ENCODE measurements at regions not wholly inside any gene's neighbourhood (a gene's known extent, or its start where the extent isn't known, plus 50 kb on each side); places are given as distances from the start of the nearest gene placed in this dataset.
A peak's percentile ranks its signal among the peaks of the same experiment; 100 is the strongest.

DNA sequence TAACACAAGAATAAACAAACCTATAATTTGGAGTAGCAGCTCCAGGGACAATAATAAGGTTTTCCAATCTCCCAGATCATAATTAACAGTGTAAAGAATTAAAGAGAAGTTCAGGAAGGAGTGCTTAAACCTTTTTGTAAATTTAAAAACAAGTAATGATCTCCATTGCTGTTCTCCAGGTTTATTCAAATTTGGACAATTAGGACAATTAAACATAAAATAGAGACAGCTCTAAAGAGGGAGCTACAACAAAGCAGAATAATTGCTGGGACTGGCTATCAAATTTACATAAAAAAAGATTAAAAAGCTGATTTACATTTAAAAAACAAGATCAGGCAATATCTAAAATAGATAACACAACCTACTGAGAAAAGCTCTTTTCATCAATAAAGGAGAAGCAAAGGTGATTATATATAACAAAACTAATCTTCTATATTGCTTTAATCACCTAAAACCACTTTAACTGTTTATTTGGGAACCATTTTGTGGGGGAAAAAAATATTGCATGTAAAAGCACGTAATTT is 80.1 kb upstream of the CREB1 start:
- no peak for DNase-seq (ENCODE audit: low read depth)

DNA sequence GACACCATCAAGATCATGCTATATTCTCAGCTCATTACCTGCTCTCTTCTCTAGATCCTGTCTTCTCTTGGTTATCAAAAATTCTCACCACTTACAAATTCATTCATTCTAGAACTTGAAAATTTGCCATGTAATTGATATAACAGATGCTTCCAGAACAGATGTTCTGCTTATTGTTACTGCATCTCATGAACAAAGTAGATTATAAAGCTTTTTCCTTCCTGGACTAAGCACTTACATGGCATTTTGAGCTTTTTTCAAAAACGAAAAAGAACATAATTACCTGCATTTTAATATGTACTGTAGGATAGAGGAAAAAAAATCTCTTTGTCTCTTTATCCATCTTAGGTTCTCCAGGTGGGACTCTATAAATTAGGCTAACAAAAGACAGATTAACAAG is 79.6 kb upstream of the CREB1 start:
- DNase-seq (ENCODE audit: low read depth) = no peak

DNA sequence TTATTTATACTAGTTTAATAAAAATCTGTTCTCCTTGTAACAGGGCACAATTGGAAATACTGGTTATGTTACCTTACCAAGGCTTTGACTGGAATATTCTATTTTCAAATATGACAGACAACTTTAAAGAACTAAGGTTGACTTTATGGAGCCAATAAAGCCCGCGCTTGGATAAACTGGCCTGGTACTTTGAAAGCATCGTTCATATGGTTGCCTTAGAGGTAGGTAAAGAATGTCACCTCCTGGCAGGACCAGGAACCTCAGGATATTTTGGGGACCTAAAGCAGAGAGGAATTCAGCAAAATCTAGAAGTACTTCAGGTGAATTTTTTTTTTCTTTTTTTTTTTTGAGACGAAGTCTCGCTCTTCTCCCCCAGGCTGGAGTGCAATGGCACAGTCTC is 71.2 kb upstream of the CREB1 start:
- no peak for DNase-seq (ENCODE audit: low read depth)

DNA sequence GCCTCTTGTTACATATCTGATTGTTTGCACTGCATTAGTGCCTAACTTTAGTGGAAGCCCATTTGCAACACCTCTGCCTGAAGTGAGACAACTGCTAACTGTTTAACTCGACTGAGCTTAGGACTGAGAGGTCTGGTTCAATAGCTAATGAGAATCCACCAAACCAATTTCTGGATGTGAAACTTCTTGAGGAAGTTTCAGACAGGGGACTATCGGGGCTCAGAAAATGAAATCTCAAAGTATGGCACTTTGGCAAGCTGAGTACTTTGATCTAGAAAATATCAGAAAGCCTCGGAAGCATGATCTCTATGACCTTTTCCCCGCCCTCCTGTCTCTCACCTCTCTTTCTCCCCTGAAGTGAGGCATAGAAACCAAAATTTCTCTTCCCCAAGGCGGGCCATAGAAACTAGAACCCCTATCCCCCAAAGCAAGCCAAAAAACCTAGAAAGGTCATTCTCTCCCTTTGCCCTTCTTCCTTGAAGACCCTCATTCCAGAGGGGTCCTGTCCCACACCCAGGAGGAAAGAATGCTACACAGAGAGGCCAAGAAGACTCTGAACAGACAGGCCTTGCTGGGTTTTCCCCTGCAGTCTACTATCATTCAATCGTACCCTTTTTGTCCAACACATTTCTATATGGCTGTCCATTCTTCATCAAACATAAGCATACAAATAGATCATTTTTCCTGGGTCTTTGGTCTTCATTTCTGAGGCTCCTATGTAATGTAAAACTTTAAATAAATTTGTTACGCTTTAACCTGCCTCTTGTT is 69.6 kb upstream of the CREB1 start:
- DNase-seq (ENCODE audit: low read depth) = no peak

DNA sequence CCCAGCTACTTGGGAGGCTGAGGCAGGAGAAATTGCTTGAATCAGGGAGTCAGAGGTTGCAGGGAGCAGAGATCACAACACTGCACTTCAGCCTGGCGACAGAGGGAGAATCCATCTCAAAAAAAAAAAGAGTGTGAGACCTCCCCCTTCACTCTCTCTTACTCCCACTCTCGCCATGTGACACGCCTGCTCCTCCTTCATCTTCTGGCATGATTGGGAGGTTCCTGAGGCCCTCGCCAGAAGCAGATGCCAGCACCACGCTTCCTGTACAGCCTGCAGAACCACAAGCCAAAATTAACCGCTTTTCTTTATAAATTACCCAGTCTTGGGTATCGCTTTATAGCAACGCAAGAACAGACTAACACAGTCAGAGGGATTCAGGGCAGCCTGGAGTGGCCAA is 66.3 kb upstream of the CREB1 start:
- DNase-seq (ENCODE audit: low read depth) = no peak

DNA sequence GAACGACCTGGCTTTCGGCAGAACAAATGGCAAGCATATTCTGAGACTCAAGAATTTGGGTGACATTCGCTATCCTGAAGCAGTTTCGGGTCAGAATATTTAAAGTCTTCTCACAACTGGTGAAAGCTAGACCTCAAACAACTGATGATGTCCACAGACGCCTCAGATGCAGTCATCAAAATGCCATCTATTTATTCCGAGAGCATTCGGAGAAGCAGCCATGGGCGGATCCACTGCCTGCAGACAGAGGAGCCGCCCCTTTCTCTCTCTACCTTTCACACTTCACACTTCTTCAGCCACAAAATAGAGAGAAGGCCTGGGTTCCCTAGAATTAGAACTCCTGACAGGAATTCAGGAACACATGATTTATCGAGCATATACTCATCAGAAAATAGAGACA is 65.8 kb upstream of the CREB1 start:
- DNase-seq (ENCODE audit: low read depth) = no peak

DNA sequence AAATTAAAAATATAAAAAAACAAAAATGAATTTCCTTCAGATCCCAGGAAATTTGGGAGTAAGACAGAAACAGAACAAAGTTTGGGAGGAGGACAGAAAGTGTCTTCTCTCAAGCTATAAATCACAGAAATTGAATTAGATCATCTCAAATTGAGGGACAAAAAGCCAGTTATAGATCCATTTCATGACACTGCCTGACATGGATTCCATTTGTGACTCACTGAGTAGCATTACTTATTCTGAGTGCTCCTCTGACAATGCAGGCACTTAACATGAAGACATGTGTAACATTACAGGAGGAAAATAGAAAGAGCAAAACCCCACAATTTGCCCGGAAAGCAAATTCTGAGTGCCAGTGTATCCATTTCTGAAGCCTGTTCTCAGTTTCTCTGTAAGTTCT is 63.9 kb upstream of the CREB1 start:
- no peak for DNase-seq (ENCODE audit: low read depth)

DNA sequence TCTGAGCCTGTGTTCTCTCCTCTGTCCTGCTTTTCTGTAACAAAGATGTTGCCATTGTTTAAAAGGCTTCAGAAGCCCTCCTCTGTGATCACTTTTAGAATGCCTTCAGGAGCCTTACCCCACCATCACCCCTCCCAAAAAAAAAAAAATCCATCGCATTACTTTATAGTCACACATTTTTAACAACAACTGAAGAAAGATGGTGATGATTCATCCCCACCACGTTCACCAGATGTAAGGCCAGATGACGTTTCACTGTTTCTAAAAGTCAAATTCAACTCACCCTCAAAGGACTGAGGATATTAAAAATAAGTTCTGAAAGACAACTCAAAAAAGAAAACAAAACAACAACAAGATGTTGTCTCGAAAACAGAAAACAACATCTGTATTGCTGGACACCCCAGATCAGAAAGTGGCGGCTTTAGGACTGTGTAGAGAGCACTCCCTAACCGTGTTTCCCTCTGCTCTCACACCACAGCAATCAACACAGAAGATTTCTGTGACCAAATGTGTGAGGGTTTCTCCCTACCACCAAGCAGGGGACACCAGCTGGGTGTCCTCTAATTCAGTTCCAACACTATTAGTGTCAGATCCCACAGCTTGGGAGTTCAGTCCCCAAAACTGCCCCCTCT is 61.9 kb upstream of the CREB1 start:
- no peak for DNase-seq (ENCODE audit: low read depth)

DNA sequence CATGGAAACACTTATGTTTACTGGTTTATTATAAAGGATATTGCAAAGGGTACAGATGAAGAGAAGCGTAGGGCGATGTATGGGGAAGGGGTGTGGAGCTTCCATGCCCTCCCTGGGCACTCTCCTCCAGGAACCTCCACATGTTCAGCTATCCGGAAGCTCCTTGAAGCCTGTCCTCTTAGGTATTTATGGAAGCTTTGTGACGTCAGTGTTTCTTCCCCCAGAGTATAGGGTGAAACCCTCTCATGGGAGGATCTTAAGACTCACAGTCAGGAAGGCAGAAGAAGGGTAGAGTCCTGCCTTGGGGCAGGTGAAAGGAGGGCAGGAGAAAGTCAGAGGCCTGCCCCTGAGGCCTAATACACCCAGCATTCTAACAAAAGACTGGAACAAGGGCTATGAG is 61.3 kb upstream of the CREB1 start:
- DNase-seq (ENCODE audit: low read depth) = no peak

DNA sequence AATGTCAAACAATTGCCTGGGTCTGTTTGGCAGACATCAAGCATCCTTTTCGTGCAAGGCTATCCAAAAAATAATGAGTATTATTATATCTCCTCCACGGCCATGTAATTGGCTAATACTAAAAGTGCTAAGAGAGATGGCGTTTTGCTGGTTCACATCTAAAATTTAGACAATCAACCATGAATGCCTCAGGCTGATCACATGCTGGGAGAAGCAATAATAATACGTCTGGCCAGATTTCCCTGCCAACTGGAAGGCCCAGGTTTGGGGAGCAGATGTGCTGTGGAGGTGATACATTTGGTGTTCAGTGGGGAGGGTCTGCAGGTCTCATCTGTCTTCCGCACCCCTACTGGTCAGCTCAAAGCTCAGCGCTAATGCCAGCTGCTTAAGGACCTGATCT is 60.3 kb upstream of the CREB1 start:
- no peak for DNase-seq (ENCODE audit: low read depth)

DNA sequence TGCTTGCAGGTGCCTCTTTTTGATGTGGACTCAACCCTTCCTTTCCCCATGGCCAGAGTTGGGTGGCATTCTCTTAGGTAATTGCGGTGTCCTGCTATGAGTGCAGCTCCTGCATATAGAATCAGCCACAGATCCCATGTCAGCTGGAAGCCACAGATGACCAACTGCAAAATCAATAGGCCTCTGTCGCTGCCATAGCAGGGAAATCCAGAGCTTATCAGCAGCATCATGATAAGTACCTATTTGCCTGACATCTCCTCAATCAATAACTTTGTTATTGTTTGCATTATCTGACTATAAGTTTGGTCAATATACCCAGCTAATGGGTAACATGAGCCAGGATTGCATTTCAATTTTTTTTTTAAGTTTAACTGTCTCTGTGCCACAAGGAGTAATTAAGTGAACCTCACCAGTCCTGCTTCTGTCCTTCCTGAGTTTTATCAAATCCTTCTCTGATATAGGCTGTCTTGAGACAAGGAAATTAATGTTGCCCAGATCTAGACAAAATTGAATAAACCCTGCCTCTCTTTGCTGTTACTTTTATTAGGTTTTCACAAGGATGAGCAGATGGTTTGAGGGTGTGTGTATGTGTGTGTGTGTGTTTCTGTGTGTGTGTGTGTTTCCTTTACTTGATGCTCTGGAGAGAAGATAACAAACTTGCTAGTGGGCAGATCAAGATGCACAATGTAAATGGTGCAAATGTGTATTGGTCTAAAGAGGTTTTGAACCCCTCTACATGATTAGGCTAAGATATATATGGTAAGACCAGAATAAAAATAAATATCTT is 59.6 kb upstream of the CREB1 start:
- no peak for DNase-seq (ENCODE audit: low read depth)

DNA sequence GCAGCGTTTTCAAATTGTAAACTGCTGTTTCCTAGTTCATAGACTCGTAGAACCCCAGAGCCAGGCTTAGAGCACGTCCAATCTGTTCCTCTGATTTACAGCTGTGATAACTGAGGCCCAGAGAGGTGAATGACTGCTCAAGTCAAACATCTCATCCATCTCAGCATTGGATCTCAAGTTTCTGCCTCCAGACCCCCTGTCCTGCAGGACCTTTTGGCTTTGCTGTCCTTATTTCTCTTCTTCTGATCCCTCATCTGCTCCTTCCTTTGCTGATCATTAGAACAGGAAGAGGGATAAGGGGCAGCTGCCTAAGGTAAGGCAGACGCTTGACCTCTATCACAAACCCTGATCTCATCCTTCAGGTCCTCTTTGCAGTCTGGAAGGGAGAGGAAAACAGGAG is 58.5 kb upstream of the CREB1 start:
- DNase-seq (ENCODE audit: low read depth) = no peak

DNA sequence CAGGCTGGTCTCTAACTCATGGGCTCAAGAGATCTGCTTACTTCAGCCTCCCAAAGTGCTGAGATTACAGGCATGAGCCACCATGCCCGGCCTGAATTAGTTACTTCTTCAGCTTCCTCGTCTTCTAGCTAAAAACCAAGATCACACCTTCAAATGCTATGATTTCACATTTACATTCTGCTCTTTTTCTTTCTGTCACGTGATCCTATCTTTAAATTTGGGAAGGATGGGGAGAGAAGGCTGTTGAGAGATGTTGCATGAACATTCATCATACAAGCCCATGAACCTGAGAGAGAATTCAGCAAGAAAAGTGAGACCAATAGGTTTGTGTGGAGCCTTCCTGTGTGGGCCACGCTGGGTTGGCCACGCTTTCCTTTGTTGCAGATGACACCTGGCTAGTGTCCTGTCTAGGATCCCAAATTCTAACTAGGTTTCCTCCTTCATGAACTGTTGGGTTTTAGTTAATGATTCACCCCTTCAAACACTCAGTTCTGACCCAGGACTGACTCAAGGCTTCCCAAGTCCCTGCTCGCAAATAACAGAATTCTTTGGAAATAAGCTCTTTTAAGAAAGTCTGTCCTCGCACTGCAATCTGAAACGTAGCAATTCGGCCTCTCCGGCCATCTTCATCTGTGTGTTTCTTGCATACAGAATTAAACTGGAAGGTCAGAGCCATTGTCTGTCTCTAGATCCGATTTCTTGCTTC is 57.3 kb upstream of the CREB1 start:
- DNase-seq (ENCODE audit: low read depth) = no peak

DNA sequence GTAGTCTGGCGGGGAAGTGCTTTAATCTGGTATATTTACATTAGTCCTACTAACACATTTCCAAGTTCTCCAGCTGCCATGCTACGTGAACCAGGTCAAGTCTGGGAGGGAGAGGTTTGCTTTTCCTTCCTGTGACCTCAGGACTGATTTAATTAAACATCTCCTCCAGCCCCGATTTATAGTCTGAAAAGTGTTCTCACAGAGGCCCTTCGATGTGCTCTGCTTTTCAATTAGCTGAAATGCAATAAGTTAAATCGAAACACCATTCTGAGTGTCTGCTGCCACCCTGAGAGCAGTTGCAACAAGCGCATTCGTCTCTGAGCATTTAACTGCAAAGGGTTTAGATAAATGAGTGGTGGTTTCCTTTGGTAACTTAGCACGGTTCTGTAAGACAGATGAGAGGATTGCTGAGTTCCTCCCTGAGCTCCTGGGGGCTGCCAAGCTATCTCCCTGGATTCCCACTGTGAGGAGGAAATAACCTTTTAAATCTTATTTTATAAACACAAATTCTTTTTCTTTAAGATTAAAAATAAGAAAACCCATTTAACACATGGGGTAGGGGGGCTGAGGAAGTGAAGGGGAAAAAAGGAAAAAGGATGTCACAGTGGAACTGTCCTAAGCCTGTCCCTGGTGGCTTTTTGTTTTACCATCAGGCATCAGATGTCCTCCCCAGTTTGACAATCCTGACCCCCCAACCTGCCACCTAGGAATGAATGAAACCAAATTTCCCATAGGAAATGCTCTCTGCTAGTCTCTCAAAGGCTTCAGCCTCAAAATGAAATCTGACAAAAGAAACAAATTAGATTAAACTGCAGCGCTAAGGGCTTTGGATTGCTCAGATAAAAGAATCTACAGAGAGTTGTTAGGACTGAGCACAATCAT is 56.5 kb upstream of the CREB1 start:
- no peak for DNase-seq (ENCODE audit: low read depth)

DNA sequence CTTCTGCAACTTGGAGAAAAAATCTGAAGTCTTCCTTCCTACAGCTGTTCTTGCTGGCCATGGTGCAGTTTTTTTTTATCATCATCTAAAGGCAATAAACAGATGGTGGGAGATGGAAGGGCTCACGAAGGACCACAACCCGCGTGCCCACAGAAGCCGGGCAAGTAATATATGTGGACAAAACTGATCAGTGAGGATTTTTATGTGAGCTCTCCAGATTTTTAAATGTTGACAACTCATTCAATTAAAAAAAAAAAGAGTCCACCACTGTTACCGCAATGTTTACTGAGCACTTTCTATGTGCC is 55.9 kb upstream of the CREB1 start:
- DNase-seq (ENCODE audit: low read depth) = no peak

DNA sequence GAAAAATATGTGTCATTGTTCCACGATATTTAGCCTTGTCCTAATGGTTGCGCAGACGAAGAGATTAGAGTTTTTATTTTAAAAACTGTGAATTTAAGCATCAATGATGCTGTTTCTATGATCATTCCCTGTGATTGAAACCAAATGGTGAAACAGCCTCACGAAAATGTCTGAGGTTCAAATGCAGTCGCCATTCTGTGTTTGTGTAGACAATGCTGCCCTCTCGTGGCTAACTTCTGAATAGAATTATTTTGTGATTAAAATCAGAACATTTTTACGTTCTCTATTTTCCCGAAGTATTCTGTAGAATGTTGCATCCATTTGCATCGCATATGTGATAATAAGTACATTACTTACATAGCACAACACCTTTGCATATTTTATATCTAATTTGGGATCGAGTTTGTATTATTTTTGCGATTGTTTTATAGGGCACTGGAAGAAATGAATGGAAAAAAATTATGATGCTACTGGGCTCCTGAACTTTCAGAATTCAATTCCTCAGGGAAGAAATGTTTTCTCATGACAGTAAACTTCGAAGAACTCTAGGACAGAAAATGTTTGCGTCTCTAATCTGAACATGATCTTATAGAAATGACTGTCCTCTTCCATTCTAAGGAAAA is 54.8 kb upstream of the CREB1 start:
- peak; percentile 41 for DNase-seq (ENCODE audit: low read depth)

DNA sequence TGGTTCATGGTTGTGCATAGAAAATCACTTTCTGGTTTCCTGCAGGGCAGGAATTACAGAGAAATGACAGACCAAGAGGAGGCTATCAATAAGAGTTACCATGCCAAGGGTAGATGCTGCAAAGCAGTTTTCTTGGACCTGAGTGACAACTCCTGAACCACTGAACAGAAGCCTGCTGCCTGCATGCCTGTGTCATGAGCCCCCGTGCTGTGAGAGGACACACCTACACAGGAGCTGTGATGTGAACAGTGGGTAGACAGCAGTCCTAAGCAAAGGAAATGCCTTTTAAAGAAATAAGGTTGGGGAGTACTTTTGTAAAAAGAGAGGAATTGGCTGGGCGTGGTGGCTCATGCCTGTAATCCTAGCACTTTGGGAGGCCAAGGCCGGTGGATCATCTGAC is 54.2 kb upstream of the CREB1 start:
- no peak for DNase-seq (ENCODE audit: low read depth)

DNA sequence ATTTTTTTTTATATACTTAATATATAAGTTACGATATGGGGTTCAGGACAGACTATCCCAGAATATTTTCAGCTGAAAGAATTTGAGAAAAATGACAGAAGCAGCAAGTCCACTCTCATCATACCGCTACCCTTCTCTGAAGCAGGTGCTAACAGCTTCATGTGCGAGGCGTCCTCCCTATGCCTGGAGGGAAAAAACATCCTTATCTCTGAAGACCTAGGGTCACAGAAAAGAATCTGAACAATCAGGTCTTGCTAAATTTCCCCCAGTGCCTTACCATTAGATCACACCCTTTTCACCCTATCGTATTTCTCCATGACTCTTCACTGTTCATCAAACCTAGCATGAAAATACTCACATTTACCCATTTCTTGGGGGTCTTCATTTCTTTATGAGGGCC is 51.9 kb upstream of the CREB1 start:
- no peak for DNase-seq (ENCODE audit: low read depth)

DNA sequence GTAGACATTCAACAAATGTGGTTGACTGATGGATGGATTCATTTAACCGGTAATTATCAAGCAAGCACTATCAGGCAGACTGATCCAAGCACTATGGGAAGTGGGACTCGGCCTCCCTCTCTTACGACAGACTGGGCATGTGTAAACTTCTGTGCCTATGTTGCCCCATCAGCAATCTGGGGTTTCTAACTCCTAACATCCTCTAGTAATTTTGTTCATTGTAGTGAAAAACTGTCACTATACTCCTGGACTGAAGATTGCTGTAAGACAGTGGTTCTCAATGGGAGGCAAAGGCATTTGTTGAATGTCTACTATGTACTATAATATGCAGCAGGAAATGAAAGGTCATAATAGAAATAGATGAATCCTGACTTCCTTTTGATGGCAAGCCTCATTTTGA is 51.2 kb upstream of the CREB1 start:
- DNase-seq (ENCODE audit: low read depth) = no peak

DNA sequence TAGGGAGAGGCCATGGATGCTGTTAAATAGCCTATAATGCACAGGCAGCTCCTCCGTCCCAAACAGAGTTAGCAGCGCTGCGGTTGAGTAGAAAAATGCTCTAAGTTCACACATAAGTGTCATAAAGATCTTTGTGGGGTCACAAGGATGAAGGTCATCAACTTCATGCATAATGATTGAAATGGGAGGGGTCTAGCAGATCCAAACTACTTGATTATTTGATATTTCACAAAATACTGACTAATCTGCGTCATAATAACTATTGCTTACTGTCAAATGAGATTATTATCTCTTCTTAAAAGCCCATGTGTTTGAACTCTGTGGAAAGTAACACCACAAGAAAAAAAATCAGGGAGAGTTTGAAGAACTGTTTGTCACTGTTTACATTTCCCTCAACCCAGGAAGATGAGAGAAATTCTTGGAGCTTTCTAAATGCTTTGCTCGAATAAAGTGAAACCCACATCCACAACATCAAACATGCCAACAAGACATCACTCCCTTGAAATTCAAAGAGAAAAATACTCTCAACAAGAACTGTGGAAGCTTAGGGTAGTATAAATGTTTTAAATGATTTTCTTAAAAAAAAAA is 50.5 kb upstream of the CREB1 start:
- DNase-seq (ENCODE audit: low read depth) = no peak

Measured in stimulated activated CD8-positive, alpha-beta memory T cell treated with anti-CD3 and anti-CD28 coated beads, Interleukin-12 subunit alpha, Interleukin-12 subunit beta, amount 100 ng/mL, for 1 hour (primary cell).